ENCODE measurements at regions not wholly inside any gene's neighbourhood (a gene's known extent, or its start where the extent isn't known, plus 50 kb on each side); places are given as distances from the start of the nearest gene placed in this dataset.
"Not testable (repeated sequence)": the region's sequence is repeated elsewhere in the genome, so short reads cannot be mapped to it uniquely, and the experiment has no call there.

DNA sequence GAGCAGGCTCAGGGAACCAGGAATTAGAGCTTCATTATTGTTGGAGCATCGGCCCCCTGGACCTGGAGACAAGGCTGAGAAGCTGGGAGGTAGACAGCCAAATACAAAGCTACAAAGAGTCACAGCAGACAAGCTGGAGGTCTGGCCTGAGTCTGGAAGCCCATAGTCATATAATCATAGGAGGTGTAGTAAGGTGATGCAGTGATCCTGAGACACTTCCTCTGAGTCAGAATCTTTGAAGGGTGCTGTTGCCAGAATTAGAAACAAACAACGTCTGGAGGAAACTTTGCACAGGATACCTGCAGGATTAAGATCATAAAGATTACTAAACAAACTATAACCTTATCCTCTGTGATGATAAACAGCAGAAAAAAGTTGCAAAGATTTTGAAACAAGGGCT lies 213.8 kb downstream of the DSC3 start:
- no peak for DNase-seq (ENCODE audit: low spot score)

DNA sequence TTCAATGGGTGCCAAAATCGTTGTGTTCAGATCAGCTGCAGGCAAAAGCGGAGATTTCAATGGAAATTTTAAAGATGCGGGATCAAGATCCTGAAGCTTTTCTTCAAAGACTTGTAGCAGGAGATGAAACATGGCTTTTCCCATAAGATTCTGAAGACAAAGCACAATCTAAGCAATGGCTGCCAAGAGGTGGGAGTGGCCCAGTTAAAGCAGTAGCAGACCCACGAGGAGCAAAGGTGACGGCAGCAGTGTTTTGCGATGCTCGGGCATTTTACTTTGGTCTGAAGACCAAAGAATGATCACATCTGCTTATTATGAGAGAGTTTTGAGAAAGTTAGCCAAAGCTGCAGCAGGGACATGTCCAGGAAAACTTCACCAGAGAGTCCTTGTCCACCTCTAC lies 222.9 kb downstream of the DSC3 start:
- DNase-seq (ENCODE audit: low spot score): no peak

DNA sequence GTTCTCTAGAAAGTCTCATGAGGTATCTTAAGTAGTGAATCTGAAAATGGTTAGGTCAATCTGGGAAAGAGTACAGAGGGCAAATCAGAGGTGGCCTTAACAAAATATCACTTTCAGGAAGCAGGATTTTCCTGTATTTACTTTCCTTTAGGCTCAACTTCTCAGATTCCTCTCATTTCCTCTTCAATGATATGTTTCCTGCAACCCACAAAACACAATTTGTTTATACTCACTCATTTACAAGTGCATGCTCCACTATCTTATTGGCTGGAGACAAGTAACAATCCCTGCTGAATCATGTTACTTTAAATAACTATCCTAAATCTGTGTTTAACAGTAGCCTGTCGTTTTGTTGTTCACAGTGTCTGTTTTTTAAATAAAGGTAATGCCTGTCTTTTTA lies 228.1 kb downstream of the DSC3 start:
- no peak for DNase-seq (ENCODE audit: low spot score)

DNA sequence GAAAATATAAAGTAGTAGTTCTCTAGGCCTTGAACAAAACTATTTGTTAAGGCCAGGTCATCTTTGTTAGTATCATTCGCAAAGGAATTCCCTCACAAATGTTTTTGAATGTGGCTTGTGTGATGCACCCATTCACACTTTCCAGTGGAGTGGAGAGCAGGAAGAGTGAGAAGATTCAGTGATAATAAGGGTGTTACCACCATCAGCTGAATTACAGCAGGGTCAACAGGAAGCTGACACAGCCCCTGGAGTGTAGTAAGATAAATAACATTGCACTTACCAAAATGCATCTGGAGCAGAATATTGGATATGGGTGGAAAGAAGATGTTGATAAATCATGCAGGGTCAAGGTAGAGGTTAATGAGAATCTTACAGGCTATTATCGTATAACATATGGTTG lies 231.0 kb downstream of the DSC3 start:
- DNase-seq (ENCODE audit: low spot score): no peak

DNA sequence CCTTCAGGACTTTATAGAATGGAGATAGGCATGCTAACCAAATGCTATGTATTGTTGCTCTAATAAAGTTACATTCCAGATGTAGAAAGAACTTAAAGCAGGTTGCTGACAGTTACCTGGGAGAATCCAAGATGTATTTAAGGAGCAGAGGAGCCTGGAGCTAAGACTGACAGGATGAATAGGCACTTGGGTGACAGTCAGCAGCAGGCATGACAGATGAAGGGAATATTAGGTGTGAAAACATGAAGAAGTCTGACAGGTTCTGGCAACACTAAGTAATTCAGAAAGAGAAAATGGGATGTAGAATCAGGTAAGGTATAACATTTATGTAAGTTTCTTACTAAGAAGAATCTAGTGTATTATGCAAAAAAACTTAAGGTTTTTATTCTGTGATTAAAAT lies 232.0 kb downstream of the DSC3 start:
- no peak for DNase-seq (ENCODE audit: low spot score)

DNA sequence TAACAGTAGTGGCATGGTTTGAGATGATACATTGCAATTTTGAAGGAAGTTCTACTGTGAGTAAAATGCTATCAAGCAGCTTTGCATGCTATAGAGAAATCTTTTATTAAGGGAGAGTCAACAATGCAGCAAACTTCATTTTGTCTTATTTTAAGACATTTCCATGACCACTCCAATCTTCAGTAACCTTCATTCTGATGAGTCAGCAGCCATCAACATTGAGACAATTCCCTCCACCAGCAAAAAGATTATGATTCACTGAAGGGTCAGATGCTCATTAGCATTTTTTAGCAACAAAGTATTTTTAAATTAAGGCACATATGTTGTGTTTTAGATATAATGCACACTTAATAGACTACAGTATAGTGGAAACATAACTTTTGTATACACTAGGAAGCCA lies 235.7 kb downstream of the DSC3 start:
- no peak for DNase-seq (ENCODE audit: low spot score)

DNA sequence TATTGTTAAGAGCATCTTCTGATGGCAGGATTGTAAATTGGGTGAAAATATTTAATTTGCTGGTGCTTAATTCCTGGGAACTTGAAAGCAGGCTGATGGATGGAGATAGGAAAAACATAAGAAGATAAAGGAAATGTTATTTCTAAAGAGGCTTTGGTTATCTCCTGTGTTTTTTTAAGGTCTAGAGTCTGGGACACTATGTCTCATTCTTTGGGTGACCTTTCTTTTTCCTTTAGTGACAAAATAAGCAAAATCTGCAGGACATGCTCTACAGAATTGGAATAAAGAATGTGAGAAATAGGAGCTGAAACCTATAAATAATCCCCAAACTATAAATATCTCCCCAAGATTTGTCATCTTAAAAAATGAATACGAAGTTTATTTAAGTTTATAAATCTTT lies 241.7 kb downstream of the DSC3 start:
- no peak for DNase-seq (ENCODE audit: low spot score)

DNA sequence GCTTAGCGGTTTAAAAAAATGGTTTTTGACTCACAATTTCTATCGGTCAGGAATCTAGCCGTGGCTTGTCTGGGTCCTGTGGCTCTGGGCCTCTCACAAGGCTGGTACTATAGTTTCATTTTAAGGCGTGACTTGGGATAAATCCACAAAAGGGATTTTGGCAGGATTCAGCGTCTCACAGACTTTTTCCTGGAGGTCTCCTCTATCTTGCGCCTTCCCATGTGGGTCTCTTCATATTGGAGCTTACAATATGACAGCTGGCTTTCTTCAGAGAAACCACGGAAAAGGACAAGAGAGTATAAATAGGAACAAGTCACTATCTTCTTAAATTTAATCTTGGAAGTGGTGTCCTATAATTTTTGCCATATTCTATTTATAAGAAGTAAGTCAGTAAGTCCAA lies 250.5 kb downstream of the DSC3 start:
- DNase-seq (ENCODE audit: low spot score): no peak

DNA sequence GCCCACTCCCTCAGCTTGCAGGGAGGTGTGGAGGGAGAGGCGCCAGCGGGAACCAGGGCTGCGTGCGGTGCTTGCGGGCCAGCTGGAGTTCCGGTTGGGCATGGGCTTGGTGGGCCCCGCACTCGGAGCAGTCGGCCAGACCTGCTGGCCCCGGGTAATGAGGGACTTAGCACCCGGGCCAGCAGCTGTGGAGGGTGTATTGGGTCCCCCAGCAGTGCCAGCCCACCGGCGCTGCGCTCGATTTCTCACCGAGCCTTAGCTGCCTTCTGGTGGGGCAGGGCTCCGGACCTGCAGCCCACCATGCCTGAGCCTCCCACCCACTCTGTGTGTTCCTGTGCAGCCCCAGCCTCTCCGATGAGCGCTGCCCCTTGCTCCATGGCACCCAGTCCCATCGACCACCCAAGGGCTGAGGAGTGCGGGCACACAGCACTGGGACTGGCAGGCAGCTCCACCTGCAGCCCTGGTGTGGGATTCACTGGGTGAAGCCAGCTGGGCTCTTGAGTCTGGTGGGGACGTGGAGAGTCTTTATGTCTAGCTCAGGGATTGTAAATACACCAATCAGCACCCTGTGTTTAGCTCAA lies 254.0 kb downstream of the DSC3 start:
- DNase-seq (ENCODE audit: low spot score): not testable (repeated sequence)

DNA sequence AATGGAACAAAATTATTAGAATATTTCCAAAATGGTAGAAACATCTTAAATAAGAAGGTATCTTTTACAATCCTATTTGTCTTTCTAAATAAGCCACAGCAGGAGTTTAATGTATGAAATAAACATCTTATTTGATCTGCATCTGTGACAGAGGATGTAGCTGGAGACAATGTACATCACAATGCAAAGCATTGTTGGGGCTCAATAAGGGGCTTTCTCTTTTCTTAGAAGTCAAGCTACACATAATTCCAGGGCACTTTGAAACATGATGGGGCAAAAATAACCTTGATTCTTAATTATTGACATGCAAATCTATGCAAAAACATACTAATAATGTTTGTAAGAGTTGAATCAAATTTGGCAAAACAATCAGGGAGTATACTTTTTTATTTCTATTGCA lies 255.1 kb downstream of the DSC3 start:
- no peak for DNase-seq (ENCODE audit: low spot score)

DNA sequence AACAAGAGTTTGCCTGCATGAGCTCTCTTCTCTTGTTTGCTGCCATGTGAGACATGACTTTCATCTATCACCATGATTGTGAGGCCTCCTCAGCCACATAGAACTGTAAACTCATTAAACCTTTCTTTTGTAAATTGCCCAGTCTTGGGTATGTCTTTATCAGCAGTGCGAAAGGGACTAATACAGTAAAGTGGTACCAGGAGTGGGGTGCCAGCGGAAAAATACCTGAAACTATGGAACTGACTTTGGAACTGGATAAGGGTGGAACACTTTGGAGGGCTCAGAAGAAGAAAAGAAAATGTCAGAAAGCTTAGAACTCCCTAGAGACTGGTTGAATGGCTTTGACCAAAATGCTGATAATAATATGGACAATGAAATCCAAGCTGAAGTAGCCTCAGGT lies 260.9 kb downstream of the DSC3 start:
- no peak for DNase-seq (ENCODE audit: low spot score)

DNA sequence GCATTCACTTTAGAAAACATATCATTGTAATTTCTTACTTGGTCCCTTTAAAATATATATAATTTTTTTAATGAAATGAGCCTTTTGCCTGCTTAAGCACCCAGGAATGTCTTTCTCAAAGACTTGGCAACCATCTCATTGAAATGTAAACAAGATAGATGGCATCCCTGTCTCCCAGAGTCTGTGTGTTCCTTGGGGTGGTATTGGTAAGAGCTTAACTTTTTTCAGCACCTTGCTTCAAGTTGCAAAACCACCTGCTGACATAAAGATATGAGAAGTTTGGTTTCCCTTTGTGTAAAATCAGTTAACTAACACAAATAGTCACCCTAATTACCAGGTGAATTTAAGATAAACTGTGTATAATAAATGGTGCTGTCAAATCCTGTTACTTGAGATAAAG lies 266.9 kb downstream of the DSC3 start:
- DNase-seq (ENCODE audit: low spot score): no peak

DNA sequence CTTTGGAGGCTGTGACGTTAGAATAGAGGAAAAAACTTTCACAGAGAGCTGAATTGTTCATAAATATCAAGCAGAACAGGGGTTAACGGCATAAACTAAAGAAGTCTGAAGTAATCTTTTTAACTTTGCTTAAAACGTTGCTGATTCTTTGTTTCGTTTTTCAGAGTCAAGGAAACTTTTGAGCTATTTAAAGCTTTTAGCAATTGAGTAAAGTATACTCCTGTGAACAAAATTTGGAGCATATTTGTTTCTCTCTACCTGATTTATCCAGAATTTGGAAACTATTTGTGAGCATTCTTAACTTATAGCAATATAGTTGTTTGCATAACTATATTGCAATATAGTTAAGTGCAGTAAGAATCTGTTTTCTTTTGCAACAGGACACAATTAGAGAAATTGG lies 270.4 kb downstream of the DSC3 start:
- DNase-seq (ENCODE audit: low spot score): not testable (repeated sequence)

DNA sequence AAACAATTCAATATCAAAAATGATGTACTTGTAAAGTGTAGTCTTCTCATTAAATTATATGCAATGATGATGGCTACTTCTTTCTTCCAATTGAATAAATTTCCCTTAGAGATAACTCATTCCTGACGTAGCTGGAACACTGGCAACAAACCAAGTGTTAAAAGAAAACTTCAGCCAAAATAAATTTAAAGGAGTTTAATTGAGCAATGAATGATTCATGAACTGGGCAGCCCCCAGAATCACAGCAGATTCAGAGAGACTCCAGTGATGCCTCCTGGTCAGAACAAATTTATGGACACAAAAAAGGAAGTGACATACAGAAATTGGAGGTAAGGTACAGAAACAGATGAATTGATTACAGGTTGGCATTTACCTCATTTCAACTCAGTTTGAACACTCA lies 276.5 kb downstream of the DSC3 start:
- no peak for DNase-seq (ENCODE audit: low spot score)

DNA sequence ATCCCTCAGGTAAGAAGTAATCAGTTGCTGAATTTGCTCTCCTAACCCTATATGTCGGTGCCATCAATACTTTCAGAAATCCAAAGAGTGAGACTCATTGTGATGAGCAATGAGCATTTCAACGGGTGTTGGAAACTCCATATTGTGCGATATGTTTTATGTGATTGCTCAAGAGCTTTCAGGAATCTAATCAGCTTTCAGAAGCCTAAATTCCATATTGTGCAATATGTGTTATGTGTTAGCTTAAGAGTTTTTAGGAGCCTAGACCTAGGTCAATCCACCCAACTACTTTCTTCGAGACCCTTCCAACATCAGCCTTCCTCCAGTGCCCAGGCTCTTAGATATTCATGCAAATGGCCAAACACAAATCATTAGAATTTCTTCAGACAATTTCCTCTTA lies 277.3 kb downstream of the DSC3 start:
- no peak for DNase-seq (ENCODE audit: low spot score)

DNA sequence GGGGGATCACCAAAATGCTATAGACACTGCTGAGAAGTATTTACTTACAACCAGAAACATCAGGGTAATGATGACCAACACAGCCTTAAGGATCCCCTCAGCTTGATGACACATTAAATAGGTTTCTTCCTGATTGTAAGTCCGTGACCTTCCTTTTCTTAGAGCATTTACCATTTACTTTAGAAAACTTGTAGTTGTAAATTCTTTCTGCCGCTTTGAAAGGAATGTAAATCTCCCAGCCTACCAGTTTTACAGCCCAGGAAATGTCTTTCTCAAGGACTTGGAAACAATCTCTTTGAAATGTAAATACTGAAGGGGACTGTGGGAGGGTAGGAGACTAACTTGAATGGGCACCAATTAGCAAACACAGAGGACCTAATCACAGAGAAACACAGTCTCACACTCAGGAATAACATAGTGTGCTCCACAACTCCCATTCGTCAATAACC lies 278.6 kb downstream of the DSC3 start:
- DNase-seq (ENCODE audit: low spot score): no peak

DNA sequence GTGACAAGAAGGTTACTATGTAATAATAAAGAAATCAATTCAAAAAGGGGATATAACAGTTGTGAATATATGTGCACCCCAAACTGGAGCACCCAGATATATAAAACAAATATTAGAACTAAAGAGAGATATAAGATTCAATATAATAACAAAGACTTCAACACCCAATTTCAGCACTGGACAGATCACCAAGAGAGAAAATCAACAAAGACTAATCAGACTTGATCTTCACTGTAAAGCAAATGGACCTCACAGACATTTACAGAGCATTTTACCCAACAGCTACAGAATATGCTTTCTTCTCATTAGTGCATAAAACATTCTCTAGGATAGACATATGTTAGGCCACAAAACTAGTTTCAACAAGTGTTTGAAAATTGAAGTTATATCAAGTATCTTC lies 287.7 kb downstream of the DSC3 start:
- DNase-seq (ENCODE audit: low spot score): no peak

DNA sequence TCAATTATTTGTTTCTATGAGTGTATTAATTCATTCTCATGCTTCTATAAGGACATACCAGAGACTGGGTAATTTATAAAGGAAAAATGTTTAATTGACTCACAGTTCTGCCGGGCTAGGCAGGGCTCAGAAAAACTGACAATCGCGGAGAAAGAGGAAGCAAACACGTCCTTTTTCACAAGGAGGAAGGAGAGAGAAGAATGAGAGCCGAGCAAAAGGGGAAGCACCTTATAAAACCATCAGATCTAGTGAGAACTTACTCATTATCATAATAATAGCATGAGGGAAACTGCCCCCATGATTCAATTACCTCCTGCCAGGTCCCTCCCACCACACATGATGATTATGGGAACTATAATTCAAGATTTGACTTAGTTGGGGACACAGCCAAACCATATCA lies 294.0 kb downstream of the DSC3 start:
- DNase-seq (ENCODE audit: low spot score): no peak

DNA sequence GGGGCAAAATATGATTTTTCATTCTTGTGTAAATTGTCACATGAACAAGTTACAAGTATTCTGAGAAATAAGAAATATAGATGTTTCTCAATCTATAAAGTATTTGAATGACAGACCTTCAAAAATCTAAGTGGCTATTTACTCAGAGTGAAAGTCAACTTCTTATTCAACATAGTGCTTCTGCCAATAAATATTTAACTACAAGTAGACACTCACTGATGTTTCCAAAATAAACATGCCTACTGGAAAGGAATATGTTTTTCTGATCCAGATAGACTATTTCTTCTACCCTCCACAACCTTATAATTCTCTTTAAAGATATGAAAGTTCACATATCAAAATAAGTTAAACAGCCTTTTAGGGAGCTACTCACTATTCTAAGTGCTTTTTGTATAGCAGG lies 296.3 kb downstream of the DSC3 start:
- no peak for DNase-seq (ENCODE audit: low spot score)

DNA sequence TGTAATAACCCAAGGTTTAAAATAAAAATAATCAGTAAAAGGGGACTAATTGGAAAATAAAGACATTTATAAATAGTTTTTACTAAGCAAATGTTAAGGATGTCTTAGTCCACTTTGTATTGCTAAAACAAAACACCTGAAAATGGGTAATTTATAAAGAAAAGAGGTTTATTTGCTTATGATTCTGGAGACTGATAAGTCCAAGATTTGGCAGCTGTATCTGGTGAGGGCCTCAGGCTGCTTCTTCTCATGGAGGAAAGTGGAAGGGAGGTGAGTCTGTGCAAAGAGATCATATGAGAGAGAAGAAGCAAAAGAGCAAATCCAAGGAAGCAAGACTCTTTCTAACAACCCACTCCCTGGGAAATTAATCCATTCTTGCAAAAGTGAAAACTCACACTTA lies 299.5 kb downstream of the DSC3 start:
- DNase-seq (ENCODE audit: low spot score): no peak

DNA sequence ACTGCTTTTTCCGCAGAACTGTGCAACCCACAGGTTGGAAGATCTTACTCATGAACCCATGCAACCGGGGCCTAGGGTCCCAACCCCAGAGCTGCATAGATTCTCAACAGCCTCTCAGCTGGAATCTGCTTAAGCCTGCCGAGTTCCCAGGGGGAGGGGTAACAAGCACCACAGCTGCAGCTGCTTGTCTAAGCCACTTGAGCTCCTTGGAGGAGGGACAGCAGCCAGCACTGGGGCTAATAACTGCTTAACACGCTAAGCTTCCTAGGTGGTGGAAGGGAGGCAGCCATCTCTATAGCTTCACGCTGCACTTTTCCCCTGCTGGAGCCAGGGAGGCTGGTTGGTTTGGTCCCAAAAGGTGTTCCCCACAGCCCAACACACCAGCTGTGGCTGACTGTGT lies 311.6 kb downstream of the DSC3 start:
- DNase-seq (ENCODE audit: low spot score): no peak

DNA sequence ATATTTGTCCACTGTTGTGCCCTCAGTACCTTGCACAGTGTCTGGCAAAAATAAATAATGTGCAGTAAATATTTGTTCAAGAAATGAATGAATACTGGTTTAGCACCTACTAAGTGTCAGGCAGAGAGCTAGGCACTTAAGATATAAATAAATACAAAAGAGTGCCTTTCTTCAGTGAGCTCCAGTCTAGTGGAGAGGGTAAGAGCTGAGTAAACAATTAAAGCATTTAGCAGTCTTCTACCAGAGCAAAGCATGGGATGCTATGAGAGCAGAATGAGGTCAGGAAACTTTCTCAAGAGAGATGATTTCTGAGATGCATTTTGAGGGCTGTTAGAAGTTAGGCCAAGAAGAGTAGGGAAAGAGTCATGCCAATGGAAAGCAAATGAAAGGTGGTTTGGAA lies 314.7 kb downstream of the DSC3 start:
- DNase-seq (ENCODE audit: low spot score): no peak

DNA sequence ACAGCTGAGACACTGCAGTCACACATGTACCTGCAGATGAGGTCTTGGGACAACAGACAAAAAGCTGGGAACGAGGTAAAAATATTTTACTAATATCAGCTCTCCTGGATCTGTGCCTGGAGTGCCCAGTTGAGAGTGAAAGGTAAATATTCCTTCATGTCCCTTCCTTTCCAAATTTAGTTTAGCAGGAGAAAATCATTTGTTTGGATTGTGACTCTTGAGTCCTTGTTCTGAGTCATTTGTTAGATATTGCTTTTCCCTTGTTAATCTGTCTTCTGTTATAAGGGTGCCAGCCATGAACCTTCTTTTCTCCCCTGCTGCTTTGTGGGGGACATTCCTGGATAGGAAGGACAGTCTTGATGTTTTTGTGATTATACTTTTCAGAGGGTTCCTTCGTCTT lies 329.2 kb downstream of the DSC3 start:
- no peak for DNase-seq (ENCODE audit: low spot score)

DNA sequence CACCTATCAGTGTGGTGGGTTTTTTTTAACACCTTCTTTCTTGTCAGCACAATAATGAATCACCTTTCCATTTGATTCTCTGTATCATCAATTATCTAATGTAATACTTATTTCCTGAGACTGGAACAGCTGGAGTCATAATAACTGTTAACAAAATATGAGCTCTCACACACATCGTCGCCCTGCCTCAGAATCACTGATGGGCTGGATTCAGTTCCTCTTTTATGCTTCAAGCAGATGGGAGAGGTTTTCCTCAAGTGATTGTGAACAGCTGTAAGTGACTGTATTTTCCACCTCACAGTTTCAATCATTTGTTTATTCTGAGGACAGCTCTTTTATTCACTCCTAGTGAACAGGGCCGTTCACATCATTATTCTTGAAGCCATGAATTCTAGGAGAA lies 330.2 kb downstream of the DSC3 start:
- no peak for DNase-seq (ENCODE audit: low spot score)

DNA sequence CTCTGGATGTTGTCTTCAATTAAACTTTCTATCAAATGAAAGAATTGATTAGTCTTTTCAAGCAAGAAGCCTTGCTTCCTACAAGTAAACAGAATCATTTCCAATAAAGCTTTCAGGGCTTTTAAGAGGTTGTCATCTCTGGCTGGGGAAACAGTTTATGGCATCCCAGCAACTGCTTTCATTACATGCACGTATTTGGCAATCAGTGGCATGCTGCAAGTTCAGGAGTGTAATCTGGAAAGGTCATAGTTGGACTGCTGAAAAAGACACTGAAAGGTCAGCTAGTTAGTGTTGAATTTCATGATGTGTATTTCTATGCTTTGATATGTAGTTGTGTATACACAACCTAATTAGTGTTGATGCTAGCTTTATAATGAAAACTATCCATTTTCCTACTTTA lies 332.9 kb downstream of the DSC3 start:
- DNase-seq (ENCODE audit: low spot score): no peak
